SU-DHL-6 (cell line): ENCODE measurements at regions not wholly inside any gene's neighbourhood (a gene's known extent, or its start where the extent isn't known, plus 50 kb on each side); places are given as distances from the start of the nearest gene placed in this dataset.

Experiments
- H2AFZ ChIP-seq: fragments of 200-600 bp; sonication (generic); 2 replicates; pipeline ENCODE4 v1.6.1; 2014; ENCODE audit warnings: low read depth, mild to moderate bottlenecking, moderate library complexity, mixed read lengths, antibody characterized with exemption, low read length; ENCODE audit not compliant: severe bottlenecking
- H3F3A ChIP-seq: fragments of 200-600 bp; shearing (Covaris generic); 2 replicates; pipeline ENCODE4 v1.6.0; 2016; ENCODE audit warnings: antibody characterized with exemption, mild to moderate bottlenecking; ENCODE audit not compliant: insufficient read depth
- H3K27ac ChIP-seq: fragments of 200-600 bp; sonication (generic); 2 replicates; pipeline ENCODE4 v1.5.1; 2016; ENCODE audit warnings: low read depth, mild to moderate bottlenecking, low read length, moderate library complexity, mixed read lengths
- H3K27me3 ChIP-seq: fragments of 200-600 bp; sonication (generic), shearing (Covaris generic); 2 replicates; pipeline ENCODE4 v1.6.0; 2014; ENCODE audit warnings: mild to moderate bottlenecking, low read length
- H3K36me3 ChIP-seq: fragments of 200-600 bp; sonication (generic); 2 replicates; pipeline ENCODE4 v1.6.1; 2014; ENCODE audit warnings: mild to moderate bottlenecking, low read length, mixed read lengths
- H3K4me2 ChIP-seq: fragments of 300-600, 200-600 bp; shearing (Covaris generic), sonication (generic); 2 replicates; pipeline ENCODE4 v1.6.0; 2014; ENCODE audit warnings: low read length, low read depth, mild to moderate bottlenecking; ENCODE audit not compliant: poor library complexity, severe bottlenecking
- H3K4me3 ChIP-seq: fragments of 200-600 bp; sonication (generic); 2 replicates; pipeline ENCODE4 v1.5.1; 2014; ENCODE audit warnings: antibody characterized with exemption, low read length, mild to moderate bottlenecking, mixed read lengths; ENCODE audit not compliant: insufficient read depth, poor library complexity, severe bottlenecking
- H3K79me2 ChIP-seq: fragments of 200-600 bp; sonication (generic); 2 replicates; pipeline ENCODE4 v1.6.1; 2014; ENCODE audit warnings: mild to moderate bottlenecking, low read length, moderate library complexity; ENCODE audit not compliant: insufficient read depth
- H3K9ac ChIP-seq: fragments of 200-600 bp; sonication (generic); 2 replicates; pipeline ENCODE4 v1.7.0; 2014; ENCODE audit warnings: mild to moderate bottlenecking, low read length
- H3K9me2 ChIP-seq: fragments of 200-600 bp; sonication (generic); replicated peaks from 2 replicates; pipeline ENCODE4 v1.6.1; 2014; ENCODE audit warnings: low read length; ENCODE audit not compliant: insufficient read depth
- H3K9me3 ChIP-seq: fragments of 200-600 bp; sonication (generic); 2 replicates; pipeline ENCODE4 v1.6.1; 2014; ENCODE audit warnings: low read length, mixed read lengths; ENCODE audit not compliant: insufficient read depth
- H4K20me1 ChIP-seq: fragments of 200-600 bp; sonication (generic); 2 replicates; pipeline ENCODE4 v1.6.1; 2014; ENCODE audit warnings: low read depth, mild to moderate bottlenecking, antibody characterized with exemption, low read length, moderate library complexity, mixed read lengths
- CTCF ChIP-seq: fragments of 200-600 bp; sonication (generic); IDR thresholded peaks from one replicate; pipeline ENCODE4 v1.5.1; 2017; ENCODE audit warnings: antibody characterized with exemption, mild to moderate bottlenecking, low read length, moderate library complexity; ENCODE audit not compliant: insufficient read depth, poor library complexity, severe bottlenecking
- EZH2phosphoT487 ChIP-seq: fragments of 200-600 bp; sonication (generic), shearing (Covaris generic); conservative IDR thresholded peaks from 2 replicates; pipeline ENCODE4 v1.6.1; 2018; ENCODE audit warnings: mild to moderate bottlenecking, antibody characterized with exemption, low read length, moderate library complexity, mixed read lengths

- Histone ChIP-seq H3K4me3 (no peak overlapping the region), H3K9ac (no peak overlapping the region), H3F3A (no peaks in the 10 kb centered on the region), H3K27me3 (no peaks in the 10 kb centered on the region), H3K9me2 (no peaks in the 10 kb centered on the region), H3K9me3 (no peaks in the 10 kb centered on the region), H3K36me3 (no peaks in the 10 kb centered on the region), H4K20me1 (no peaks in the 10 kb centered on the region), H3K27ac (no peak overlapping the region), H2AFZ (no peak overlapping the region), H3K4me2 (no peak overlapping the region), H3K79me2 (no peaks in the 10 kb centered on the region)
- TF ChIP-seq EZH2phosphoT487: no peak
- no peak for TF ChIP-seq CTCF
Observed at GRCh38 chr16:63311313-63311712, 1275.1 kb upstream of the CDH8 start.

- H3K4me3 ChIP-seq: no peak overlapping the region
- H3K79me2 ChIP-seq: no peaks in the 10 kb centered on the region
- H4K20me1 ChIP-seq: no peaks in the 10 kb centered on the region
- H3K9me3 ChIP-seq: no peaks in the 10 kb centered on the region
- H3K36me3 ChIP-seq: no peaks in the 10 kb centered on the region
- no peak overlapping the region for H3K4me2 ChIP-seq
- no peaks in the 10 kb centered on the region for H3K9me2 ChIP-seq
- no peak overlapping the region for H3K9ac ChIP-seq
- H2AFZ ChIP-seq: no peak overlapping the region
- H3K27ac ChIP-seq: no peak overlapping the region
- no peak for TF ChIP-seq CTCF
- no peak for TF ChIP-seq EZH2phosphoT487
- no peaks in the 10 kb centered on the region for H3K27me3 ChIP-seq
- no peaks in the 10 kb centered on the region for H3F3A ChIP-seq
Observed at GRCh38 chr16:63302811-63303210, 1266.6 kb upstream of the CDH8 start.

GRCh38 chr16:63301349-63301748 is 1265.1 kb upstream of the CDH8 start:
- TF ChIP-seq CTCF (no peak), EZH2phosphoT487 (no peak)
- H4K20me1 ChIP-seq: no peaks in the 10 kb centered on the region
- H3K9ac ChIP-seq: no peak overlapping the region
- H2AFZ ChIP-seq: no peak overlapping the region
- H3K27ac ChIP-seq: no peak overlapping the region
- H3F3A ChIP-seq: no peaks in the 10 kb centered on the region
- H3K27me3 ChIP-seq: no peaks in the 10 kb centered on the region
- H3K9me2 ChIP-seq: no peaks in the 10 kb centered on the region
- no peaks in the 10 kb centered on the region for H3K9me3 ChIP-seq
- no peak overlapping the region for H3K4me2 ChIP-seq
- no peaks in the 10 kb centered on the region for H3K79me2 ChIP-seq
- H3K36me3 ChIP-seq: no peaks in the 10 kb centered on the region
- H3K4me3 ChIP-seq: no peak overlapping the region

- no peaks in the 10 kb centered on the region for H4K20me1 ChIP-seq
- TF ChIP-seq EZH2phosphoT487 (no peak), CTCF (no peak)
Observed at GRCh38 chr16:63298993-63299392, 1262.8 kb upstream of the CDH8 start.

More at GRCh38 chr16:63298993-63299392, 1262.8 kb upstream of the CDH8 start:
- Histone ChIP-seq H3K36me3 (no peaks in the 10 kb centered on the region), H3K4me3 (no peak overlapping the region), H3K4me2 (no peak overlapping the region), H3F3A (no peaks in the 10 kb centered on the region), H2AFZ (no peak overlapping the region), H3K27me3 (no peaks in the 10 kb centered on the region), H3K79me2 (no peaks in the 10 kb centered on the region), H3K9me3 (no peaks in the 10 kb centered on the region), H3K9ac (no peak overlapping the region), H3K27ac (no peak overlapping the region), H3K9me2 (no peaks in the 10 kb centered on the region)
